ENCODE measurements at regions not wholly inside any gene's neighbourhood (a gene's known extent, or its start where the extent isn't known, plus 50 kb on each side); places are given as distances from the start of the nearest gene placed in this dataset.

GRCh38 chr16:85256190-85256739 is 144.0 kb upstream of the CIBAR2 start:
- Histone ChIP-seq H3K27me3 (no peaks in the 10 kb centered on the region), H3K36me3 (no peaks in the 10 kb centered on the region), H3K4me3 (no peak overlapping the region), H3K27ac (no peak overlapping the region), H3K4me1 (ENCODE audit: low read depth) (peaks cover 8% of the 10 kb centered on the region), H3K9me3 (ENCODE audit: low read depth) (no peaks in the 10 kb centered on the region)
- DNase-seq (ENCODE audit: low read depth in 1 of 2, low spot score in 1 of 2): no peak
- TF ChIP-seq, protein P1, sequence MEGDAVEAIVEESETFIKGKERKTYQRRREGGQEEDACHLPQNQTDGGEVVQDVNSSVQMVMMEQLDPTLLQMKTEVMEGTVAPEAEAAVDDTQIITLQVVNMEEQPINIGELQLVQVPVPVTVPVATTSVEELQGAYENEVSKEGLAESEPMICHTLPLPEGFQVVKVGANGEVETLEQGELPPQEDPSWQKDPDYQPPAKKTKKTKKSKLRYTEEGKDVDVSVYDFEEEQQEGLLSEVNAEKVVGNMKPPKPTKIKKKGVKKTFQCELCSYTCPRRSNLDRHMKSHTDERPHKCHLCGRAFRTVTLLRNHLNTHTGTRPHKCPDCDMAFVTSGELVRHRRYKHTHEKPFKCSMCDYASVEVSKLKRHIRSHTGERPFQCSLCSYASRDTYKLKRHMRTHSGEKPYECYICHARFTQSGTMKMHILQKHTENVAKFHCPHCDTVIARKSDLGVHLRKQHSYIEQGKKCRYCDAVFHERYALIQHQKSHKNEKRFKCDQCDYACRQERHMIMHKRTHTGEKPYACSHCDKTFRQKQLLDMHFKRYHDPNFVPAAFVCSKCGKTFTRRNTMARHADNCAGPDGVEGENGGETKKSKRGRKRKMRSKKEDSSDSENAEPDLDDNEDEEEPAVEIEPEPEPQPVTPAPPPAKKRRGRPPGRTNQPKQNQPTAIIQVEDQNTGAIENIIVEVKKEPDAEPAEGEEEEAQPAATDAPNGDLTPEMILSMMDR (IDR thresholded peaks at IDR 0.05; ENCODE audit: low read depth, low read length): no peak

DNA sequence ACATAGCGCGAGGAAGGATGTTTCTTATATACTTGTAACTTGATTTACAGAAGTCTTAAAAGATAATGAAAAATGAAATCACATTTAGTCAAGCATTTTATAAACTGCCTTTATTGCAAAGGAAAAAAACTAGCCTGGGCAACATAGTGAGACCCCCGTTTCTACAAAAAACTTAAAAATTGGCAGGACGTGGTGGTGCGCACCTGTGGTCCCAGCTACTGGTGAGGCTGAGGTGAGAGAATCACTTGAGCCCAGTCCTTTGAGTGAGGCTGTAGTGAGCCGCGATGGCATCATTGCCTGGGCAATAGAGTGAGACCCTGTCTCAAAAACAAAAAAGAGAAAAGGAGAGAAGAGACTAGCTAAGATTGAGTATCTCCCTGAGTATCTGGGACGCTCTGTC is 145.2 kb upstream of the CIBAR2 start:
- Histone ChIP-seq H3K27ac (no peak overlapping the region), H3K9me3 (ENCODE audit: low read depth) (no peaks in the 10 kb centered on the region), H3K4me3 (no peak overlapping the region), H3K36me3 (no peaks in the 10 kb centered on the region), H3K4me1 (ENCODE audit: low read depth) (peaks cover 8% of the 10 kb centered on the region), H3K27me3 (no peaks in the 10 kb centered on the region)
- TF ChIP-seq, protein P1 (IDR thresholded peaks at IDR 0.05; ENCODE audit: low read depth, low read length): no peak
- DNase-seq (ENCODE audit: low read depth in 1 of 2, low spot score in 1 of 2): no peak

GRCh38 chr16:85258166-85258565 is 145.9 kb upstream of the CIBAR2 start:
- peaks cover 8% of the 10 kb centered on the region for H3K4me1 ChIP-seq (ENCODE audit: low read depth)
- H3K27ac ChIP-seq: no peak overlapping the region

GRCh38 chr16:85258629-85259028 is 146.4 kb upstream of the CIBAR2 start:
- H3K27me3 ChIP-seq: no peaks in the 10 kb centered on the region

More at GRCh38 chr16:85258166-85258565, 145.9 kb upstream of the CIBAR2 start:
- Histone ChIP-seq H3K27me3 (no peaks in the 10 kb centered on the region), H3K9me3 (ENCODE audit: low read depth) (no peaks in the 10 kb centered on the region), H3K36me3 (no peaks in the 10 kb centered on the region), H3K4me3 (no peak overlapping the region)
- DNase-seq (ENCODE audit: low read depth in 1 of 2, low spot score in 1 of 2): no peak
- TF ChIP-seq, protein P1 (IDR thresholded peaks at IDR 0.05; ENCODE audit: low read depth, low read length): no peak

GRCh38 chr16:85259115-85259831 is 147.0 kb upstream of the CIBAR2 start:
- no peak for DNase-seq (ENCODE audit: low read depth in 1 of 2, low spot score in 1 of 2)
- H3K27ac ChIP-seq: no peak overlapping the region
- H3K4me3 ChIP-seq: no peak overlapping the region
- H3K27me3 ChIP-seq: no peaks in the 10 kb centered on the region
- TF ChIP-seq, protein P1 (IDR thresholded peaks at IDR 0.05; ENCODE audit: low read depth, low read length): no peak
- peaks cover 8% of the 10 kb centered on the region for H3K4me1 ChIP-seq (ENCODE audit: low read depth)
- H3K9me3 ChIP-seq (ENCODE audit: low read depth): no peaks in the 10 kb centered on the region
- H3K36me3 ChIP-seq: no peaks in the 10 kb centered on the region

More at GRCh38 chr16:85258629-85259028, 146.4 kb upstream of the CIBAR2 start:
- Histone ChIP-seq H3K36me3 (no peaks in the 10 kb centered on the region), H3K4me3 (no peak overlapping the region), H3K9me3 (ENCODE audit: low read depth) (no peaks in the 10 kb centered on the region), H3K27ac (no peak overlapping the region), H3K4me1 (ENCODE audit: low read depth) (peaks cover 8% of the 10 kb centered on the region)
- no peak for DNase-seq (ENCODE audit: low read depth in 1 of 2, low spot score in 1 of 2)
- TF ChIP-seq, protein P1 (IDR thresholded peaks at IDR 0.05; ENCODE audit: low read depth, low read length): no peak
